ENCODE measurements at regions not wholly inside any gene's neighbourhood (a gene's known extent, or its start where the extent isn't known, plus 50 kb on each side); places are given as distances from the start of the nearest gene placed in this dataset.

GRCh38 chr10:4315551-4315950 lies 510.5 kb upstream of the AKR1E2 start:
- TF ChIP-seq, protein P1, sequence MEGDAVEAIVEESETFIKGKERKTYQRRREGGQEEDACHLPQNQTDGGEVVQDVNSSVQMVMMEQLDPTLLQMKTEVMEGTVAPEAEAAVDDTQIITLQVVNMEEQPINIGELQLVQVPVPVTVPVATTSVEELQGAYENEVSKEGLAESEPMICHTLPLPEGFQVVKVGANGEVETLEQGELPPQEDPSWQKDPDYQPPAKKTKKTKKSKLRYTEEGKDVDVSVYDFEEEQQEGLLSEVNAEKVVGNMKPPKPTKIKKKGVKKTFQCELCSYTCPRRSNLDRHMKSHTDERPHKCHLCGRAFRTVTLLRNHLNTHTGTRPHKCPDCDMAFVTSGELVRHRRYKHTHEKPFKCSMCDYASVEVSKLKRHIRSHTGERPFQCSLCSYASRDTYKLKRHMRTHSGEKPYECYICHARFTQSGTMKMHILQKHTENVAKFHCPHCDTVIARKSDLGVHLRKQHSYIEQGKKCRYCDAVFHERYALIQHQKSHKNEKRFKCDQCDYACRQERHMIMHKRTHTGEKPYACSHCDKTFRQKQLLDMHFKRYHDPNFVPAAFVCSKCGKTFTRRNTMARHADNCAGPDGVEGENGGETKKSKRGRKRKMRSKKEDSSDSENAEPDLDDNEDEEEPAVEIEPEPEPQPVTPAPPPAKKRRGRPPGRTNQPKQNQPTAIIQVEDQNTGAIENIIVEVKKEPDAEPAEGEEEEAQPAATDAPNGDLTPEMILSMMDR (conservative IDR thresholded peaks at IDR 0.05; ENCODE audit: low read depth, low read length), result no peak
- TF ChIP-seq EZH2 (IDR thresholded peaks at IDR 0.05; ENCODE audit: low read length, unreplicated experiment), result no peak
- no peak for TF ChIP-seq EZH2phosphoT487 (IDR thresholded peaks at IDR 0.05; ENCODE audit: borderline replicate concordance, low read length)

Measured in PC-3 (cell line).